ENCODE measurements at regions not wholly inside any gene's neighbourhood (a gene's known extent, or its start where the extent isn't known, plus 50 kb on each side); places are given as distances from the start of the nearest gene placed in this dataset.

DNA sequence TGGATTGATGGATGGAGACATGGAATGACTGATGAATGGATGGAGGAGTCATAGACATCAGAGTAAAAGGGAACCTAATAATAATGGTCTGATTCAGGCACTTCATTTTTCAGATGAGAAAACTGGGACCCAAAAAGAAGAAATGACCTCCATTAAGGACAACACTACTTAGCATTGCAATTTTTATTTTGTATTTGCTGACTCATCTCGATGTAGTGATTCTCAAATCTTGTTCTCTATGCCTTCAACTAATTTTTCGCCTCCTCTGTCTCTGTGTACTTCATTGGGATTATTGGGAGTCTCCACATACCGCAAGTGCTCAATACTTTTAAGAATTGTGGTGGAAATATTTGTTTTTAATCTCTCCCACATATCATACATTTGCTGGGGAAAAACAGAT, 446.2 kb upstream of the FSHR start:
- TF ChIP-seq, protein P1, sequence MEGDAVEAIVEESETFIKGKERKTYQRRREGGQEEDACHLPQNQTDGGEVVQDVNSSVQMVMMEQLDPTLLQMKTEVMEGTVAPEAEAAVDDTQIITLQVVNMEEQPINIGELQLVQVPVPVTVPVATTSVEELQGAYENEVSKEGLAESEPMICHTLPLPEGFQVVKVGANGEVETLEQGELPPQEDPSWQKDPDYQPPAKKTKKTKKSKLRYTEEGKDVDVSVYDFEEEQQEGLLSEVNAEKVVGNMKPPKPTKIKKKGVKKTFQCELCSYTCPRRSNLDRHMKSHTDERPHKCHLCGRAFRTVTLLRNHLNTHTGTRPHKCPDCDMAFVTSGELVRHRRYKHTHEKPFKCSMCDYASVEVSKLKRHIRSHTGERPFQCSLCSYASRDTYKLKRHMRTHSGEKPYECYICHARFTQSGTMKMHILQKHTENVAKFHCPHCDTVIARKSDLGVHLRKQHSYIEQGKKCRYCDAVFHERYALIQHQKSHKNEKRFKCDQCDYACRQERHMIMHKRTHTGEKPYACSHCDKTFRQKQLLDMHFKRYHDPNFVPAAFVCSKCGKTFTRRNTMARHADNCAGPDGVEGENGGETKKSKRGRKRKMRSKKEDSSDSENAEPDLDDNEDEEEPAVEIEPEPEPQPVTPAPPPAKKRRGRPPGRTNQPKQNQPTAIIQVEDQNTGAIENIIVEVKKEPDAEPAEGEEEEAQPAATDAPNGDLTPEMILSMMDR (IDR thresholded peaks at IDR 0.05): no peak
- no peak for TF ChIP-seq POLR2A (IDR thresholded peaks at IDR 0.05)
- TF ChIP-seq EP300 (IDR thresholded peaks at IDR 0.05): no peak
- no peak for TF ChIP-seq POLR2AphosphoS5 (IDR thresholded peaks at IDR 0.05)
